ENCODE measurements at regions not wholly inside any gene's neighbourhood (a gene's known extent, or its start where the extent isn't known, plus 50 kb on each side); places are given as distances from the start of the nearest gene placed in this dataset.

DNA sequence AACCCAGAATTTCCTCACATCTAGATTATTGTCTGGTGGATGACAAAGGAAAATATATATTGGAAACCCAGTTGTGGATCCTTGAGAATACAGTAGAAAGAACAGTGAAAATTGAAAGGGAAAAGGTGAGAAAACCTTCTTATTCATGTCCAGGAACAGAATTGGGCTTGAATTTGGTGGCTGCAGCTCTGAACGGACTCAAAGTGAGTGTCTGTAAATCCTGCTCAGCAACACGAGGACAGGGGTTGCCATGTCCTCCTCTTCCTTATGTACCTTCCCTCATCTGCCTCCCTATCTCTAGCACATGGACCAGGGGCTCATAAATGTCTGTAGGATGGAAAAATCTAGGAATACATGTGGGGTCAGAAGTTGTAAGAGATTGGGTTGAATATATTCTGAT, 152.2 kb downstream of the RPIA start:
- 83 to 93% methylated on average over 2 of the region's 2 CpGs for WGBS, 2 donors
- peaks cover 0 to 7% (median 0%) of the 10 kb centered on the region in 5 donors for H3K4me1 ChIP-seq (ENCODE audit: control insufficient read depth in 5 of 5, insufficient read depth in 5 of 5, low read length in 5 of 5)

DNA sequence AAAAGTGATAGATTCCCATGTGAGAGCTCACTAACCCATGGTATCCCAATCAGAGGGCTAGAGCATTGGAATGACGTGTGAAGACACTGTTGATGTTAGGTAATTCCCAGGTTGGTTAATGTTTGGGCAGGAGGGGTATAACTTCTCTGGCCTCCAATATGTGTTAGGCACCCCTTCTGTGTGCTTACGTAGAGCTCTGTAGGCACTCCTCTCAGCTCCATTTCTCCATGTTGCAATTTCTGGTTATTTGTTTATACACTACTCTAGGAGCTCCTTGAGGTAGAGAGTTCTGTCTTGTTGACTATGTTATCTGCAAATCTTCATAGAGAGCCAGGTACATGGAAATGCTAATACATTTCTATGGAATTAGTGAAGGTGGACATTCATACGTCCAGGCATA, 153.5 kb downstream of the RPIA start:
- H3K9ac ChIP-seq (ENCODE audit: insufficient read depth in 1 of 2, low read length in 2 of 2) = no peak overlapping the region
- WGBS, 2 donors = 71 to 90% methylated on average over 3 of the region's 3 CpGs
- ATAC-seq (ENCODE audit: insufficient read depth, low FRiP score) (no peak), DNase-seq (no peak)
- no peak overlapping the region for H3K27ac ChIP-seq (ENCODE audit: low read depth in 1 of 2, low read length in 1 of 2)
- H3K36me3 ChIP-seq (ENCODE audit: control insufficient read depth in 4 of 4, insufficient read depth in 4 of 4, low read length in 4 of 4) = no peaks in the 10 kb centered on the region
- peaks cover 0 to 2% (median 0%) of the 10 kb centered on the region in 3 donors for H3K27me3 ChIP-seq (ENCODE audit: control insufficient read depth in 3 of 3, insufficient read depth in 3 of 3, low read length in 2 of 3)
- H3K4me1 ChIP-seq (ENCODE audit: control insufficient read depth in 5 of 5, insufficient read depth in 5 of 5, low read length in 5 of 5) = peaks cover 0 to 7% (median 0%) of the 10 kb centered on the region in 5 donors
- TF ChIP-seq, protein P1, sequence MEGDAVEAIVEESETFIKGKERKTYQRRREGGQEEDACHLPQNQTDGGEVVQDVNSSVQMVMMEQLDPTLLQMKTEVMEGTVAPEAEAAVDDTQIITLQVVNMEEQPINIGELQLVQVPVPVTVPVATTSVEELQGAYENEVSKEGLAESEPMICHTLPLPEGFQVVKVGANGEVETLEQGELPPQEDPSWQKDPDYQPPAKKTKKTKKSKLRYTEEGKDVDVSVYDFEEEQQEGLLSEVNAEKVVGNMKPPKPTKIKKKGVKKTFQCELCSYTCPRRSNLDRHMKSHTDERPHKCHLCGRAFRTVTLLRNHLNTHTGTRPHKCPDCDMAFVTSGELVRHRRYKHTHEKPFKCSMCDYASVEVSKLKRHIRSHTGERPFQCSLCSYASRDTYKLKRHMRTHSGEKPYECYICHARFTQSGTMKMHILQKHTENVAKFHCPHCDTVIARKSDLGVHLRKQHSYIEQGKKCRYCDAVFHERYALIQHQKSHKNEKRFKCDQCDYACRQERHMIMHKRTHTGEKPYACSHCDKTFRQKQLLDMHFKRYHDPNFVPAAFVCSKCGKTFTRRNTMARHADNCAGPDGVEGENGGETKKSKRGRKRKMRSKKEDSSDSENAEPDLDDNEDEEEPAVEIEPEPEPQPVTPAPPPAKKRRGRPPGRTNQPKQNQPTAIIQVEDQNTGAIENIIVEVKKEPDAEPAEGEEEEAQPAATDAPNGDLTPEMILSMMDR (IDR thresholded peaks at IDR 0.05; ENCODE audit: control extremely low read depth, extremely low read depth) = no peak
- no peak overlapping the region for H3K4me3 ChIP-seq
- H3K9me3 ChIP-seq (ENCODE audit: control insufficient read depth in 4 of 4, insufficient read depth in 3 of 4, low read length in 3 of 4) = peaks cover 0 to 2% (median 0%) of the 10 kb centered on the region in 4 donors

More for the DNA sequence above, 152.2 kb downstream of the RPIA start:
- no peak for ATAC-seq (ENCODE audit: insufficient read depth, low FRiP score)
- no peak for DNase-seq
- no peak overlapping the region for H3K9ac ChIP-seq (ENCODE audit: insufficient read depth in 1 of 2, low read length in 2 of 2)
- H3K4me3 ChIP-seq = no peak overlapping the region
- H3K27ac ChIP-seq (ENCODE audit: low read depth in 1 of 2, low read length in 1 of 2) = no peak overlapping the region
- H3K36me3 ChIP-seq (ENCODE audit: control insufficient read depth in 4 of 4, insufficient read depth in 4 of 4, low read length in 4 of 4) = no peaks in the 10 kb centered on the region
- peaks cover 0 to 2% (median 0%) of the 10 kb centered on the region in 4 donors for H3K9me3 ChIP-seq (ENCODE audit: control insufficient read depth in 4 of 4, insufficient read depth in 3 of 4, low read length in 3 of 4)
- TF ChIP-seq, protein P1 (IDR thresholded peaks at IDR 0.05; ENCODE audit: control extremely low read depth, extremely low read depth) = no peak
- peaks cover 0 to 2% (median 0%) of the 10 kb centered on the region in 3 donors for H3K27me3 ChIP-seq (ENCODE audit: control insufficient read depth in 3 of 3, insufficient read depth in 3 of 3, low read length in 2 of 3)

DNA sequence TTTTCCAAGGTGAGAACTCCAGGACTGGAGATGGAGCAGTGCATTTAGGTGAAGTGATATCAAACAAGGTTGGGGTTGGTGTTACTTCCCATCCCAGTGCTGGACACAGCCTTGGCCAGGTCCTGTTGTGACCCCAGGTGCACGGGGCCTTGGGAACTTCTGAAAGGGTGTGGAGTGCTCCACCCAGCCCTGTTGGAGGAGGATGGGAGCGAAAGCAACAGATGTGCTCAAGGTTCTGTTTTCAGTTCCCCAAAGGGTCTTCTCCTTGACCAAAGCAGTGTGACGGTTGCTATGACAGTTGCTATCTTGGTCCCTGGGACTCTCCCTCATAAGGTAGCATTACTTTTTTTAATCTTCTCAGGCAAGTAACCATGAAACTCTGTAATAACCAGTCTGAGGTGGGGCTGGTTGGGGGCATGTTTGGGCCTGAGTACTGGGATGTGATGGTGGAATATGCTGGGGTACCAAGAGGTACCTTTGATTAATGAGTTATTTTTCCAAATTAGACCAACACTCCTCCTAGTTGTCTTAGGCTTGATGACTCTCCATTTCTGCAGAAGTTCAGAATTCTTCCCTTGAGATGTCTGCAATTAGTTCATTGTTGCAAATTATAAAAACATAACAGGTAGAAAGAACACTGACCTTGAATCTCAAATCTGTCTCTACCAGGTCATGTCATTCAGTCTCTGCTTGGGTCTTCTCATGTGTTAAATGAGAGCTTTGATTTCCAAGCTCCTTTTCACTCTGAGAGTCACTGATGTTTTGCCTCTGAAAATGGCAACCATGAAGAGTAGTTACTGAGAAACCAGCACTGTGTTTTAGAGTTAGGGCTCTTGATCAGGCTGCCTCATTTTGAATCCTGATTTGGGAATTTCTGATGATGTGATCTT, 154.5 kb downstream of the RPIA start:
- TF ChIP-seq, protein P1 (IDR thresholded peaks at IDR 0.05; ENCODE audit: control extremely low read depth, extremely low read depth) = no peak
- Histone ChIP-seq H3K27me3 (ENCODE audit: control insufficient read depth in 3 of 3, insufficient read depth in 3 of 3, low read length in 2 of 3) (peaks cover 0 to 2% (median 0%) of the 10 kb centered on the region in 3 donors), H3K9me3 (ENCODE audit: control insufficient read depth in 4 of 4, insufficient read depth in 3 of 4, low read length in 3 of 4) (peaks cover 0 to 2% (median 0%) of the 10 kb centered on the region in 4 donors), H3K27ac (ENCODE audit: low read depth in 1 of 2, low read length in 1 of 2) (no peak overlapping the region), H3K4me3 (no peak overlapping the region), H3K36me3 (ENCODE audit: control insufficient read depth in 4 of 4, insufficient read depth in 4 of 4, low read length in 4 of 4) (no peaks in the 10 kb centered on the region), H3K9ac (ENCODE audit: insufficient read depth in 1 of 2, low read length in 2 of 2) (no peak overlapping the region), H3K4me1 (ENCODE audit: control insufficient read depth in 5 of 5, insufficient read depth in 5 of 5, low read length in 5 of 5) (peaks cover 0 to 6% (median 0%) of the 10 kb centered on the region in 5 donors)
- ATAC-seq (ENCODE audit: insufficient read depth, low FRiP score) (no peak), DNase-seq (no peak)
- 70 to 80% methylated on average over 3 of the region's 3 CpGs for WGBS, 2 donors

All from lung (tissue), 11 donors.